CD14-positive monocyte (primary cell): ENCODE measurements at regions not wholly inside any gene's neighbourhood (a gene's known extent, or its start where the extent isn't known, plus 50 kb on each side); places are given as distances from the start of the nearest gene placed in this dataset.

Experiments
- DNase-seq, 3 donors: peaks; one replicate each; pipeline ENCODE4 v3.0.0-alpha.2; 2011 to 2022
- H2AFZ ChIP-seq: 2 replicates; pipeline ENCODE4 v1.6.0; 2012; ENCODE audit warnings: mild to moderate bottlenecking, low read depth, low read length, inconsistent platforms; ENCODE audit not compliant: insufficient read depth, poor library complexity, severe bottlenecking
- H3K27ac ChIP-seq, 2 donors: 1 replicate in 1 of 2; 2 replicates in 1 of 2; pipeline ENCODE4 v1.5.1; 2012 to 2013; ENCODE audit warnings: low read length in 2 of 2, control low read depth in 1 of 2, inconsistent platforms in 1 of 2, low read depth in 1 of 2, mild to moderate bottlenecking in 1 of 2
- H3K27me3 ChIP-seq, 2 donors: one replicate each; pipeline versions ENCODE4 v1.6.0 to v1.6.1; 2011 to 2013; ENCODE audit warnings: low read length in 2 of 2; ENCODE audit not compliant: control insufficient read depth in 2 of 2, insufficient read depth in 2 of 2
- H3K36me3 ChIP-seq, 2 donors: replicated peaks in 1 of 2; 1 replicate in 1 of 2; 2 replicates in 1 of 2; pipeline versions ENCODE4 v1.5.1 to v1.6.1; 2012 to 2013; ENCODE audit warnings: low read length in 2 of 2, control low read depth in 1 of 2, inconsistent platforms in 1 of 2, mild to moderate bottlenecking in 1 of 2; ENCODE audit not compliant: insufficient read depth in 2 of 2, control insufficient read depth in 1 of 2
- H3K4me1 ChIP-seq, 2 donors: 1 replicate in 1 of 2; 2 replicates in 1 of 2; pipeline versions ENCODE4 v1.5.1 to v1.6.1; 2012 to 2013; ENCODE audit warnings: low read length in 2 of 2, control low read depth in 1 of 2, inconsistent platforms in 1 of 2, mild to moderate bottlenecking in 1 of 2, moderate library complexity in 1 of 2; ENCODE audit not compliant: insufficient read depth in 2 of 2, control insufficient read depth in 1 of 2
- H3K4me2 ChIP-seq: replicated peaks from 2 replicates; pipeline ENCODE3; 2012; ENCODE audit warnings: low read length, moderate library complexity, mild to moderate bottlenecking; ENCODE audit not compliant: poor library complexity, severe bottlenecking; ENCODE audit errors: extremely low read depth
- H3K4me3 ChIP-seq, 3 experiments: fragments of 200-600 bp in 1 of 3; sonication (generic) in 1 of 3; replicated peaks in 1 of 3; 1 replicate in 2 of 3; 2 replicates in 1 of 3; pipeline ENCODE4 v1.5.1; 2011 to 2013; ENCODE audit warnings: low read length in 3 of 3, mild to moderate bottlenecking in 3 of 3, control low read depth in 2 of 3, low read depth in 2 of 3, inconsistent platforms in 1 of 3, moderate library complexity in 1 of 3
- H3K79me2 ChIP-seq: 2 replicates; pipeline ENCODE4 v1.6.0; 2012; ENCODE audit warnings: mild to moderate bottlenecking, control low read depth, inconsistent platforms, low read length, moderate library complexity; ENCODE audit not compliant: insufficient read depth
- H3K9ac ChIP-seq: 2 replicates; pipeline ENCODE4 v1.6.0; 2017; ENCODE audit warnings: low read length, mild to moderate bottlenecking; ENCODE audit not compliant: insufficient read depth, poor library complexity, severe bottlenecking
- H3K9me3 ChIP-seq, 2 donors: replicated peaks in 1 of 2; 1 replicate in 1 of 2; 2 replicates in 1 of 2; pipeline versions ENCODE4 v1.5.1 to v1.6.1; 2012 to 2013; ENCODE audit warnings: low read length in 2 of 2, control low read depth in 1 of 2; ENCODE audit not compliant: control insufficient read depth in 1 of 2, insufficient read depth in 1 of 2
- H4K20me1 ChIP-seq: 2 replicates; pipeline ENCODE4 v1.6.0; 2012; ENCODE audit warnings: mild to moderate bottlenecking, low read length, control low read depth, moderate library complexity; ENCODE audit not compliant: insufficient read depth
- H3K27ac Mint-ChIP-seq, 7 donors: one replicate each; pipeline ENCODE4 v1.8.0; 2020; ENCODE audit warnings: mild to moderate bottlenecking in 7 of 7, mixed read lengths in 7 of 7, moderate library complexity in 6 of 7, inconsistent platforms in 2 of 7
- H3K27me3 Mint-ChIP-seq, 3 donors: one replicate each; pipeline ENCODE4 v1.8.0; 2021 to 2022; ENCODE audit warnings: low read depth in 3 of 3, mild to moderate bottlenecking in 3 of 3, mixed read lengths in 3 of 3, moderate library complexity in 3 of 3, inconsistent platforms in 1 of 3
- H3K36me3 Mint-ChIP-seq, 2 donors: one replicate each; pipeline ENCODE4 v1.8.0; 2020; ENCODE audit warnings: mixed read lengths in 2 of 2, inconsistent platforms in 1 of 2, mild to moderate bottlenecking in 1 of 2
- H3K4me1 Mint-ChIP-seq: one replicate; pipeline ENCODE4 v1.8.0; 2020; ENCODE audit warnings: mild to moderate bottlenecking, mixed read lengths
- H3K4me3 Mint-ChIP-seq, 2 donors: one replicate each; pipeline ENCODE4 v1.8.0; 2020; ENCODE audit warnings: mild to moderate bottlenecking in 2 of 2, mixed read lengths in 2 of 2, moderate library complexity in 1 of 2
- H3K9me3 Mint-ChIP-seq, 7 donors: one replicate each; pipeline ENCODE4 v1.8.0; 2020 to 2022; ENCODE audit warnings: mixed read lengths in 7 of 7, mild to moderate bottlenecking in 6 of 7, moderate library complexity in 6 of 7, inconsistent platforms in 2 of 7
- WGBS: methylation state at CpG from one replicate; pipeline ENCODE4 v1.1.5; 2013; ENCODE audit warnings: missing lambda C conversion rate; ENCODE audit not compliant: insufficient coverage; 5-methylcytosine and 5-hydroxymethylcytosine counted together
- intact Hi-C, 2 donors: fragments of 100-400 bp; cut with micrococcal nuclease; formaldehyde crosslinking; loops; one replicate each; pipeline versions ENCODE4 v1.15.0 to v1.15.1; 2023
- TF ChIP-seq, protein P1 (sequence below): fragments of 200-600 bp; IDR thresholded peaks from one replicate; pipeline ENCODE4 v1.8.0; 2022; ENCODE audit warnings: antibody characterized with exemption, mild to moderate bottlenecking

DNA sequence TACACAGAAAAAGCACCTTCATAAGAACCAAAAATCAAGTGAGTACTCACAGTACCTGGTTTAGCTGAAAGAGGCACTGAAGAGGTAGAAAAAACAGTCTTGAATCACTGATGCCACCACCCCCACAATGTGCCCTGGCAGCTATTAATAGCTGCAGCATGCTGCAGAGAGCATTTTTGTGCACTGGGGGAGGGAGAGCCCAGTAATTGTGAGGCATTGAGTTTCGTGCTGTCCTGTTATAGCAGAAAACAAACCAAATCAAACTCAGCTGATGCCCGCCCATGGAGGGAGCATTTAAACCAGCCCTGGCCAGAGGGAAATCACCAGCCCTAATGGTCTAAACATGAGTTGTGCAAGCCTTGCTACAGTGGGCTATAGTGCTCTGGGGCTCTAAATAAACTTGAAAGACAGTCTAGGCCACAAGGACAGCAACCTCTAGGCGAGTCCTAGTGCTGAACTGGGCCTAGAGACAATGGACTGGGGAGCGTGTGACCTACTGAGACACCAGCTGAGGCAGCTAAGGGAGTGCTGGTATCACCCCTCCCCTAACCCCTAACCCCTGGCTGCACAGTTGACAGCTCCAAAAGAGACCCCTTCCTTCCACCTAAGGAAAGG lies 106.3 kb upstream of the TMLHE start:
- Histone ChIP-seq H3K27ac (no peak overlapping the region), H3K36me3 (no peaks in the 10 kb centered on the region), H2AFZ (no peak overlapping the region), H3K9ac (no peak overlapping the region), H3K27me3 (no peaks in the 10 kb centered on the region), H3K4me1 (no peaks in the 10 kb centered on the region), H3K79me2 (no peaks in the 10 kb centered on the region), H3K4me3 (no peak overlapping the region), H3K4me2 (no peak overlapping the region), H4K20me1 (no peaks in the 10 kb centered on the region), H3K9me3 (peaks cover 0 to 30% of the 10 kb centered on the region in 2 donors)
- DNase-seq = no peak
- H3K27ac Mint-ChIP-seq = no peak overlapping the region
- peaks cover 0 to 3% (median 2%) of the 10 kb centered on the region in 3 donors for H3K27me3 Mint-ChIP-seq
- H3K4me1 Mint-ChIP-seq = no peaks in the 10 kb centered on the region
- intact Hi-C loops = loop anchor here in 1 of 2 donors (10.0 kb wide), 1 partner anchor 164 kb away; no protein-coding TSS in a partner anchor
- H3K36me3 Mint-ChIP-seq = no peaks in the 10 kb centered on the region
- TF ChIP-seq, protein P1, sequence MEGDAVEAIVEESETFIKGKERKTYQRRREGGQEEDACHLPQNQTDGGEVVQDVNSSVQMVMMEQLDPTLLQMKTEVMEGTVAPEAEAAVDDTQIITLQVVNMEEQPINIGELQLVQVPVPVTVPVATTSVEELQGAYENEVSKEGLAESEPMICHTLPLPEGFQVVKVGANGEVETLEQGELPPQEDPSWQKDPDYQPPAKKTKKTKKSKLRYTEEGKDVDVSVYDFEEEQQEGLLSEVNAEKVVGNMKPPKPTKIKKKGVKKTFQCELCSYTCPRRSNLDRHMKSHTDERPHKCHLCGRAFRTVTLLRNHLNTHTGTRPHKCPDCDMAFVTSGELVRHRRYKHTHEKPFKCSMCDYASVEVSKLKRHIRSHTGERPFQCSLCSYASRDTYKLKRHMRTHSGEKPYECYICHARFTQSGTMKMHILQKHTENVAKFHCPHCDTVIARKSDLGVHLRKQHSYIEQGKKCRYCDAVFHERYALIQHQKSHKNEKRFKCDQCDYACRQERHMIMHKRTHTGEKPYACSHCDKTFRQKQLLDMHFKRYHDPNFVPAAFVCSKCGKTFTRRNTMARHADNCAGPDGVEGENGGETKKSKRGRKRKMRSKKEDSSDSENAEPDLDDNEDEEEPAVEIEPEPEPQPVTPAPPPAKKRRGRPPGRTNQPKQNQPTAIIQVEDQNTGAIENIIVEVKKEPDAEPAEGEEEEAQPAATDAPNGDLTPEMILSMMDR = no peak
- WGBS = 100% methylated on average over 1 of the region's 4 CpGs
- H3K4me3 Mint-ChIP-seq = no peak overlapping the region
- peaks cover 1 to 13% (median 3%) of the 10 kb centered on the region in 7 donors for H3K9me3 Mint-ChIP-seq

DNA sequence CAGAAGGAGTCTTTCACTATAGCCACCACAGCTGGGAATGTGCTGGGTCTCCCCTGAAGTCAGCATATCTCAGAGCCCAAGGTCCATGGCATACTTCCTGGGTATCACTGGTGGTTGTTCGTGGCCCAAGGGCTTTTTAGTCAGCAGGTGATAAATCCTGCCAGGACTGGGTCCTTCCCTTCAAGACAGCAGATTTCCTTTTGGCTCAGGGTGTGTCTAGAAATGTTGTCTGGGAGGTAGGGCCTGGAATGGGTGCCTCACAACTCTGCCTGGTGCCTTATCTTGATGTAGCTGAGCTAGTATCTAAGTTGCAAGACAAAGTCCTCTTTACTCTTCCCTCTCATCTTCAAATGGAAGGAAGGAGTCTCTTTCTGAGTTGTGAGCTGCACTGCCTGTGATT lies 102.4 kb upstream of the TMLHE start:
- Histone ChIP-seq H3K27ac (no peak overlapping the region), H3K9ac (no peak overlapping the region), H3K79me2 (no peaks in the 10 kb centered on the region), H3K27me3 (no peaks in the 10 kb centered on the region), H3K4me1 (no peaks in the 10 kb centered on the region), H2AFZ (no peak overlapping the region), H3K9me3 (peaks cover 0 to 26% of the 10 kb centered on the region in 2 donors), H4K20me1 (no peaks in the 10 kb centered on the region), H3K4me3 (no peak overlapping the region), H3K4me2 (no peak overlapping the region), H3K36me3 (no peaks in the 10 kb centered on the region)
- no peak overlapping the region for H3K4me3 Mint-ChIP-seq
- H3K27me3 Mint-ChIP-seq = peaks cover 2 to 3% (median 2%) of the 10 kb centered on the region in 3 donors
- no peak overlapping the region for H3K27ac Mint-ChIP-seq
- intact Hi-C loops = loop anchor here in 1 of 2 donors (10.0 kb wide), 1 partner anchor 160 kb away; no protein-coding TSS in a partner anchor
- H3K4me1 Mint-ChIP-seq = no peaks in the 10 kb centered on the region
- DNase-seq = no peak
- 45% methylated on average over 1 of the region's 1 CpG for WGBS
- TF ChIP-seq, protein P1 = no peak
- no peaks in the 10 kb centered on the region for H3K36me3 Mint-ChIP-seq
- H3K9me3 Mint-ChIP-seq = peaks cover 0 to 28% (median 4%) of the 10 kb centered on the region in 7 donors
